Hepatocyte (in vitro differentiated cells): ENCODE measurements at regions not wholly inside any gene's neighbourhood (a gene's known extent, or its start where the extent isn't known, plus 50 kb on each side); places are given as distances from the start of the nearest gene placed in this dataset.

Experiments
- DNase-seq: peaks from one replicate; pipeline ENCODE4 v3.0.0-alpha.2; 2016; ENCODE audit warnings: low spot score
- H2AFZ ChIP-seq: fragments of 200-600 bp; sonication (generic); 2 replicates; pipeline ENCODE4 v1.6.0; 2016; ENCODE audit warnings: antibody characterized with exemption, mild to moderate bottlenecking
- H3K27ac ChIP-seq: fragments of 200-600 bp; sonication (generic); 2 replicates; pipeline ENCODE4 v1.5.1; 2016; ENCODE audit warnings: mild to moderate bottlenecking
- H3K27me3 ChIP-seq: fragments of 200-600 bp; sonication (generic); 2 replicates; pipeline ENCODE4 v1.6.1; 2016
- H3K36me3 ChIP-seq: fragments of 200-600 bp; sonication (generic); replicated peaks from 2 replicates; pipeline ENCODE4 v1.5.1; 2016; ENCODE audit warnings: low read depth; ENCODE audit not compliant: insufficient read depth
- H3K4me1 ChIP-seq: fragments of 200-600 bp; sonication (generic); 2 replicates; pipeline ENCODE4 v1.5.1; 2016; ENCODE audit warnings: mild to moderate bottlenecking, moderate library complexity; ENCODE audit not compliant: insufficient read depth
- H3K4me2 ChIP-seq: fragments of 200-600 bp; sonication (generic); 2 replicates; pipeline ENCODE4 v1.6.0; 2016
- H3K4me3 ChIP-seq: fragments of 200-600 bp; sonication (generic); 2 replicates; pipeline ENCODE4 v1.5.1; 2016; ENCODE audit warnings: mild to moderate bottlenecking
- H3K79me2 ChIP-seq: fragments of 200-600 bp; sonication (generic); 2 replicates; pipeline ENCODE4 v1.6.0; 2017; ENCODE audit warnings: mild to moderate bottlenecking
- H3K9me2 ChIP-seq: fragments of 200-600 bp; sonication (generic); replicated peaks from 2 replicates; pipeline ENCODE4 v1.6.0; 2017; ENCODE audit warnings: mild to moderate bottlenecking; ENCODE audit not compliant: insufficient read depth
- H3K9me3 ChIP-seq: fragments of 200-600 bp; sonication (generic); 2 replicates; pipeline ENCODE4 v1.5.1; 2016; ENCODE audit warnings: low read depth, mild to moderate bottlenecking
- H4K20me1 ChIP-seq: fragments of 200-600 bp; sonication (generic); 2 replicates; pipeline ENCODE4 v1.6.0; 2016; ENCODE audit warnings: mild to moderate bottlenecking; ENCODE audit not compliant: insufficient read depth, poor library complexity, severe bottlenecking
- EZH2 ChIP-seq: fragments of 200-600 bp; sonication (generic); IDR thresholded peaks from 2 replicates; pipeline ENCODE4 v1.6.1; 2016; ENCODE audit warnings: antibody characterized with exemption, mild to moderate bottlenecking, borderline replicate concordance
- EZH2phosphoT487 ChIP-seq: fragments of 200-600 bp; sonication (generic); IDR thresholded peaks from one replicate; pipeline ENCODE4 v1.6.1; 2018; ENCODE audit warnings: antibody characterized with exemption, mild to moderate bottlenecking, low read depth, moderate library complexity; ENCODE audit not compliant: unreplicated experiment, severe bottlenecking
- WGBS: methylation state at CpG from one replicate; pipeline ENCODE4 v1.1.6; 2016; ENCODE audit warnings: low lambda C conversion rate; ENCODE audit errors: missing lambda C conversion rate; 5-methylcytosine and 5-hydroxymethylcytosine counted together
- TF ChIP-seq, protein P1 (sequence below): fragments of 200-600 bp; sonication (generic); IDR thresholded peaks from 2 replicates; pipeline ENCODE4 v1.5.1; 2016; ENCODE audit warnings: antibody characterized with exemption, mild to moderate bottlenecking; ENCODE audit not compliant: poor library complexity

DNA sequence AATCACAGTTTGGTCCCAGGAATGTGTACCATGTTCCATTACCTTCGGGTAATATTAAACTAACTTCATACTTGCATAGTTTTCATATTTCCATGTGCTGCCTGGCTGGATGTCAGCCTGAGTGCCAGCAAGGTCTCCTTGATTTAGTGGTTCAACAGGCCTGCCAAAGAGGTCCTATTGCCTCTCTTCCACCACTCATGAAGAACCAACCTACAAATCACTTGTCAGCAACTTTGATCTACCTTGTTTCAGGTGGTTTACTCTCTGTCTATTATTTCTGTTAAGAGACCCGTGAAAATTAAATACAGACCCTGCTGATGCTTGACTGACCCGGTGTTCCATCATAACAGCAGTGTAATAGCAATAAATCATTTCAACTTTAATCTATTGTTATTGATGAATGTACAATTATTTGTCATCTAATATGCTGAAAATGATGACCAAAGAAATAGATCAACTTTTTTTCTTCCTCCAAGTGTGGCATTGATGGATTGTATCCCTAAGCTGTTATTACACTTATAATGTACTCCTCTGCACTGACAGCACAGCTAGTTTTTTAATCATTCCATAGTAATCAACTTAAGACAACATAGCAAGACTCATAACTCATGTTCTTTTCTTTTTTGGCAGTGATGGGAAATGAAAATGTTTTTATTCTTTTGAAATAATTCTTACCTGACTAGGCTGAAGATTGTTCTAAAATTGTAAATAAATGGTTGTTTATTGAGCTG, 1220.2 kb upstream of the ACVR2A start:
- H3K27me3 ChIP-seq, result no peaks in the 10 kb centered on the region
- H3K36me3 ChIP-seq, result no peaks in the 10 kb centered on the region
- no peak overlapping the region for H2AFZ ChIP-seq
- no peaks in the 10 kb centered on the region for H3K4me1 ChIP-seq
- H4K20me1 ChIP-seq, result no peaks in the 10 kb centered on the region
- 78% methylated on average over 3 of the region's 3 CpGs for WGBS
- H3K79me2 ChIP-seq, result no peaks in the 10 kb centered on the region
- TF ChIP-seq, protein P1, sequence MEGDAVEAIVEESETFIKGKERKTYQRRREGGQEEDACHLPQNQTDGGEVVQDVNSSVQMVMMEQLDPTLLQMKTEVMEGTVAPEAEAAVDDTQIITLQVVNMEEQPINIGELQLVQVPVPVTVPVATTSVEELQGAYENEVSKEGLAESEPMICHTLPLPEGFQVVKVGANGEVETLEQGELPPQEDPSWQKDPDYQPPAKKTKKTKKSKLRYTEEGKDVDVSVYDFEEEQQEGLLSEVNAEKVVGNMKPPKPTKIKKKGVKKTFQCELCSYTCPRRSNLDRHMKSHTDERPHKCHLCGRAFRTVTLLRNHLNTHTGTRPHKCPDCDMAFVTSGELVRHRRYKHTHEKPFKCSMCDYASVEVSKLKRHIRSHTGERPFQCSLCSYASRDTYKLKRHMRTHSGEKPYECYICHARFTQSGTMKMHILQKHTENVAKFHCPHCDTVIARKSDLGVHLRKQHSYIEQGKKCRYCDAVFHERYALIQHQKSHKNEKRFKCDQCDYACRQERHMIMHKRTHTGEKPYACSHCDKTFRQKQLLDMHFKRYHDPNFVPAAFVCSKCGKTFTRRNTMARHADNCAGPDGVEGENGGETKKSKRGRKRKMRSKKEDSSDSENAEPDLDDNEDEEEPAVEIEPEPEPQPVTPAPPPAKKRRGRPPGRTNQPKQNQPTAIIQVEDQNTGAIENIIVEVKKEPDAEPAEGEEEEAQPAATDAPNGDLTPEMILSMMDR, result no peak
- no peak for TF ChIP-seq EZH2phosphoT487
- TF ChIP-seq EZH2, result no peak
- no peak for DNase-seq
- H3K27ac ChIP-seq, result no peak overlapping the region
- H3K9me2 ChIP-seq, result no peaks in the 10 kb centered on the region
- H3K4me2 ChIP-seq, result no peak overlapping the region
- no peak overlapping the region for H3K4me3 ChIP-seq
- H3K9me3 ChIP-seq, result no peaks in the 10 kb centered on the region

DNA sequence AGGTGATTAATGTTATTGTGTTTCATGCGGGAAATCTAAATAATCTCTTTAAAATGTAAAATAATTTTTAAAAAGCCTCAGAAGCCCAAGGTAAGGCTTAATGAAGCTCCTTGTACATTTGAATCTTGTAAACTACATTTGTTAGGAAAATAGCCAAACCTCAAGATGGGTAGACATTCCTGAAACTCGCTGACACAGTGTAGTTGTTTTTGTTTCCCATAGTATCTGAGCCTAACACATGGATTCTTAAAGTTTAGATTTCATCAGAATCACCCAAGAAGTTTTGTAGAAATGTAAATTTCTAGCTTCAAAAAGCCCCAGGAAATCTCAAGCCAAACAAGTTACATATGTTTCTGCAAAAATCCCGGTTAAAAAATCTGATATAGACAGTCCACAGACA, 1221.1 kb upstream of the ACVR2A start:
- Histone ChIP-seq H3K4me1 (no peaks in the 10 kb centered on the region), H3K9me3 (no peaks in the 10 kb centered on the region), H3K27me3 (no peaks in the 10 kb centered on the region), H3K79me2 (no peaks in the 10 kb centered on the region), H3K36me3 (no peaks in the 10 kb centered on the region), H2AFZ (no peak overlapping the region), H3K9me2 (no peaks in the 10 kb centered on the region), H3K27ac (no peak overlapping the region), H4K20me1 (no peaks in the 10 kb centered on the region), H3K4me2 (no peak overlapping the region), H3K4me3 (no peak overlapping the region)
- no peak for DNase-seq
- 83% methylated on average over 3 of the region's 3 CpGs for WGBS
- TF ChIP-seq EZH2, result no peak
- TF ChIP-seq, protein P1, result no peak
- TF ChIP-seq EZH2phosphoT487, result no peak

DNA sequence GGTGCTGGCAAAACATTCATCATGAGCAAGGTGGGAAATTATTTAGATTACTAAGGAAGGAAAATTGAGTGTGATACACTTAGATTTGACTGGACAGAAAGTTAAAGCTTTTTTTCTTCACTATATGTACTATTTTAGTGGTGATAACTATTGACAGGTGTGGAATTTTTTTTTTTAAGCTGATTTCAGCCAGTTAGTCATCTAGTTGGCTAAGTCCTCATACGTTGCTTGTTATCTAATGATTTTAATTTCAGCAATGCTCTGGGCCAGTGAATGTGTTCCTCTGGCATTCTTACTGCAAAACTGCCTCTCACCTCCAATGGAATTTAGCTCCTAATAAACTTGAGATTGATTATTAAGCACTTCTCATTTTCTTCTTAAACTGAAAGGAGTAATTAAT, 1223.2 kb upstream of the ACVR2A start:
- Histone ChIP-seq H3K9me2 (no peaks in the 10 kb centered on the region), H3K4me1 (no peaks in the 10 kb centered on the region), H3K9me3 (no peaks in the 10 kb centered on the region), H3K4me2 (no peak overlapping the region), H3K27me3 (no peaks in the 10 kb centered on the region), H3K36me3 (no peaks in the 10 kb centered on the region), H3K4me3 (no peak overlapping the region), H3K27ac (no peak overlapping the region), H2AFZ (no peak overlapping the region), H3K79me2 (no peaks in the 10 kb centered on the region), H4K20me1 (no peaks in the 10 kb centered on the region)
- 73% methylated on average over 1 of the region's 1 CpG for WGBS
- no peak for DNase-seq
- TF ChIP-seq EZH2phosphoT487, result no peak
- TF ChIP-seq, protein P1, result no peak
- TF ChIP-seq EZH2, result no peak
